ENCODE measurements at regions not wholly inside any gene's neighbourhood (a gene's known extent, or its start where the extent isn't known, plus 50 kb on each side); places are given as distances from the start of the nearest gene placed in this dataset.

- TF ChIP-seq ASH2L (IDR thresholded peaks at IDR 0.05; ENCODE audit: low read length): no peak
- no peak for TF ChIP-seq MAX (IDR thresholded peaks at IDR 0.05)
Observed at GRCh38 chr2:117341690-117342089, 472.8 kb upstream of the DDX18 start (continued).

GRCh38 chr2:117342415-117342814 lies 472.1 kb upstream of the DDX18 start:
- Histone ChIP-seq H3K79me2 (ENCODE audit: control insufficient read depth in 1 of 2, insufficient read depth in 2 of 2, low read length in 2 of 2) (no peaks in the 10 kb centered on the region), H4K20me1 (replicated peaks in 1 of 2; ENCODE audit: control insufficient read depth in 1 of 2, insufficient read depth in 2 of 2, low read length in 2 of 2) (no peaks in the 10 kb centered on the region), H2BK120ac (replicated peaks; ENCODE audit: low read depth, low read length) (no peak overlapping the region), H2BK15ac (ENCODE audit: low read length) (no peak overlapping the region), H3K14ac (ENCODE audit: insufficient read length) (no peak overlapping the region), H2BK20ac (ENCODE audit: low read length) (no peak overlapping the region), H3K36me3 (ENCODE audit: control insufficient read depth in 2 of 4, insufficient read depth in 4 of 4, low read length in 3 of 4) (no peaks in the 10 kb centered on the region), H2BK5ac (ENCODE audit: low read depth, low read length) (no peak overlapping the region), H3K27me3 (replicated peaks in 1 of 4; ENCODE audit: control insufficient read depth in 3 of 4, extremely low read depth in 1 of 4, insufficient read depth in 3 of 4, low read length in 3 of 4) (no peaks in the 10 kb centered on the region), H4K5ac (ENCODE audit: insufficient read length, low read depth, low read length) (no peak overlapping the region), H3K79me1 (ENCODE audit: low read depth, low read length) (no peaks in the 10 kb centered on the region), H4K91ac (replicated peaks; ENCODE audit: insufficient read length, low read length) (no peak overlapping the region), H3K4me1 (replicated peaks in 1 of 4; ENCODE audit: control insufficient read depth in 3 of 4, insufficient read depth in 4 of 4, low read length in 3 of 4) (no peaks in the 10 kb centered on the region), H3K18ac (ENCODE audit: extremely low read depth, low read length) (no peak overlapping the region), H3K4ac (replicated peaks; ENCODE audit: insufficient read length, low read depth, low read length) (no peak overlapping the region), H3K23me2 (ENCODE audit: low read depth, low read length) (no peaks in the 10 kb centered on the region), H3K9me3 (ENCODE audit: insufficient read depth in 2 of 2, low read depth in 1 of 2, low read length in 1 of 2) (no peaks in the 10 kb centered on the region), H4K8ac (ENCODE audit: extremely low read depth, insufficient read depth, low read length) (no peak overlapping the region), H3K4me3 (ENCODE audit: extremely low read depth in 1 of 4, insufficient read depth in 2 of 4, low read depth in 3 of 4, low read length in 4 of 4) (no peak overlapping the region), H2AK5ac (ENCODE audit: low read depth, low read length) (no peak overlapping the region), H3K23ac (ENCODE audit: insufficient read length) (no peak overlapping the region), H2BK12ac (ENCODE audit: low read depth, low read length) (no peak overlapping the region), H3K56ac (replicated peaks; ENCODE audit: insufficient read length, low read depth, low read length) (no peak overlapping the region), H3K27ac (ENCODE audit: low read depth, low read length) (no peak overlapping the region), H3K9ac (replicated peaks in 1 of 4; ENCODE audit: extremely low read depth in 1 of 4, low read depth in 3 of 4, low read length in 3 of 4) (no peak overlapping the region), H2AFZ (ENCODE audit: low read length) (no peak overlapping the region), H3K4me2 (ENCODE audit: insufficient read depth in 1 of 2, low read depth in 2 of 2, low read length in 2 of 2) (no peak overlapping the region)
- TF ChIP-seq RBBP5 (IDR thresholded peaks at IDR 0.05; ENCODE audit: borderline replicate concordance, low read depth, low read length): no peak
- TF ChIP-seq E2F6 (IDR thresholded peaks at IDR 0.05): no peak
- no peak for TF ChIP-seq BRCA1 (IDR thresholded peaks at IDR 0.05; ENCODE audit: low read depth, low read length)
- no peak for TF ChIP-seq GTF2F1 (IDR thresholded peaks at IDR 0.05; ENCODE audit: borderline replicate concordance, low read depth, low read length)
- no peak for TF ChIP-seq CHD2 (IDR thresholded peaks at IDR 0.05; ENCODE audit: low read length)
- TF ChIP-seq GABPA (IDR thresholded peaks at IDR 0.05; ENCODE audit: borderline replicate concordance, insufficient read depth, low read length): no peak
- TF ChIP-seq YY1 (IDR thresholded peaks at IDR 0.05; ENCODE audit: low read depth, low read length): no peak
- no peak for TF ChIP-seq EP300 (IDR thresholded peaks at IDR 0.05; ENCODE audit: borderline replicate concordance in 1 of 2, low read depth in 2 of 2, low read length in 2 of 2)
- ChIA-PET POLR2A (ENCODE audit: partially characterized antibody) (interaction anchor here (0.8 kb wide), 1 partner anchor 23 kb away, joined by 4 read pairs; no protein-coding TSS in a partner anchor), CTCF (ENCODE audit: partially characterized antibody) (no interaction called here)
- no peak for DNase-seq (ENCODE audit: low read depth in 1 of 2, low spot score in 2 of 2)
- no peak for FAIRE-seq
